ENCODE measurements at regions not wholly inside any gene's neighbourhood (a gene's known extent, or its start where the extent isn't known, plus 50 kb on each side); places are given as distances from the start of the nearest gene placed in this dataset.

GRCh38 chrX:44637282-44637681, 94.6 kb upstream of the FUNDC1 start:
- TF ChIP-seq CTCF (conservative IDR thresholded peaks at IDR 0.05 in 1 of 2, IDR thresholded peaks at IDR 0.05 in 1 of 2; ENCODE audit: low read depth in 1 of 2, low read length in 2 of 2), result no peak
- TF ChIP-seq EZH2 (IDR thresholded peaks at IDR 0.05; ENCODE audit: low read length, missing control alignments), result no peak

Measured in fibroblast of lung (primary cell).